SK-N-MC (cell line): ENCODE measurements at regions not wholly inside any gene's neighbourhood (a gene's known extent, or its start where the extent isn't known, plus 50 kb on each side); places are given as distances from the start of the nearest gene placed in this dataset.

Experiments
- EZH2 ChIP-seq: fragments of 200-600 bp; sonication (generic); IDR thresholded peaks from one replicate; pipeline ENCODE4 v1.6.1; 2017; ENCODE audit warnings: antibody characterized with exemption
- FOXP2 ChIP-seq: optimal IDR thresholded peaks from 2 replicates; pipeline ENCODE3; 2011; ENCODE audit warnings: mild to moderate bottlenecking, moderate library complexity; ENCODE audit not compliant: insufficient read depth; ENCODE audit errors: extremely low read length, control extremely low read depth
- POLR2AphosphoS5 ChIP-seq: IDR thresholded peaks from 2 replicates; pipeline ENCODE4 v1.6.1; 2012; ENCODE audit warnings: mild to moderate bottlenecking, low read depth, low read length, borderline replicate concordance

DNA sequence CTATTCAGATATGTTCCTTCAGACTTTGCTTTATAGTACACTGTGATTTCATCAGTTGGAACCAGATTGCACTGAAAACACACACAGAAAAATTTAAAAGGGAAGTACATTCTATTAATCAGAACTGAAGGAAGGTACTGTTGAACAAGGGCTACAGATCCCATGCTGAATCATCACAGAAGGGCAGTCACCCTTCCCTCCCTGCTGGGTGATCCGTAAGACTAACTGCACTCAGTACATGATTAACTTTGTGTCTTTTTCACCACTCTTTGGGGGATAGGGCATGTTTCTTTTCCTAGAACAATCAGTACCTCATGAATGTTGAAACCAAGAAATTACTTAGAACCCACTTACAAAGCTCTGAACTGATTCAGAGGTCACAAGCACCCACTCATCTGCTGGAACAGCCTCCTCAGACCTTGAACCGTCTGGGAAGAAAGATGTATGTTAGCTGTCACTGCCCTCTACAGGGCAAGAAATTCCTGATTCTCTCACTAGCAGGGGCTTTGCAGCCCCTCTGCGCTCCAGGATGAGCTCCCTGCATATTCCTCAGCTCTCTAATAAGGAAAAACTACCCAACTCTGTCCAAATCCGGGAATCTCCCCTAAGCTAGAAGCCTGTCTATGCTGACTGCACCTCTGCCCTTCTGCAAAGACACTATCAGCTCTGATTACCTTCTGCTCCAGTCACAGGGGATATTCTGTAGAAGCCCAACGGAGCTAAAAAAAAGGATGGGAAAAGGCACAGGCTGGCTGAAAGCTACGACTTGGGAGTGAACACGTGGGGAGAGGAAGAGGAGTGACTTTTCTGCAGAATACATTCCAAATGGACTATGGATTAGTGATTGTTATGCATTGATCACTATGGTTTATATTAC, 51.0 kb downstream of the IARS1 start:
- TF ChIP-seq EZH2 (no peak), POLR2AphosphoS5 (no peak), FOXP2 (no peak)
